NT2/D1 (cell line): ENCODE measurements at regions not wholly inside any gene's neighbourhood (a gene's known extent, or its start where the extent isn't known, plus 50 kb on each side); places are given as distances from the start of the nearest gene placed in this dataset.

Source experiments
- SUZ12 ChIP-seq: IDR thresholded peaks from 2 replicates; pipeline ENCODE4 v1.6.1; 2011; ENCODE audit not compliant: insufficient read length, insufficient read depth; ENCODE audit errors: extremely low read depth
- YY1 ChIP-seq: IDR thresholded peaks from 2 replicates; pipeline ENCODE4 v1.6.1; 2011; ENCODE audit not compliant: insufficient read length, insufficient read depth
- ZNF274 ChIP-seq: IDR thresholded peaks from 2 replicates; pipeline ENCODE4 v1.6.1; 2011; ENCODE audit warnings: mild to moderate bottlenecking, low read depth, low read length

- no peak for TF ChIP-seq ZNF274
- no peak for TF ChIP-seq YY1
- no peak for TF ChIP-seq SUZ12
Measured at GRCh38 chr11:97279341-97279740, 889.5 kb downstream of the JRKL start.
